K562 (cell line): ENCODE measurements at regions not wholly inside any gene's neighbourhood (a gene's known extent, or its start where the extent isn't known, plus 50 kb on each side); places are given as distances from the start of the nearest gene placed in this dataset.

Source experiments
- CREB1 ChIP-seq, 2 experiments: sonication (generic) in 1 of 2; formaldehyde crosslinking in 1 of 2; IDR thresholded peaks; 2 replicates each; pipeline versions ENCODE4 v1.6.1 to v1.8.0; 2012 to 2022; ENCODE audit warnings: inconsistent platforms in 1 of 2, mild to moderate bottlenecking in 1 of 2, missing genetic modification reagents in 1 of 2, moderate library complexity in 1 of 2
- CSDE1 ChIP-seq, 2 experiments: fragments of 450-650 bp; IDR thresholded peaks; 2 replicates each; pipeline ENCODE4 v1.6.1; 2016; ENCODE audit warnings: mild to moderate bottlenecking in 1 of 2
- HNRNPH1 ChIP-seq: fragments of 200-400 bp; formaldehyde crosslinking; optimal IDR thresholded peaks from 2 replicates; pipeline ENCODE3; 2017; ENCODE audit warnings: low read depth, mild to moderate bottlenecking, low read length, moderate library complexity
- IRF9 ChIP-seq: fragments of 450-650 bp; IDR thresholded peaks from 2 replicates; pipeline ENCODE4 v1.6.1; 2016; ENCODE audit warnings: missing biosample characterization, missing genetic modification characterization
- MBD2 ChIP-seq: sonication (generic); IDR thresholded peaks from 2 replicates; pipeline ENCODE4 v1.6.1; 2016; ENCODE audit warnings: low read depth, borderline replicate concordance
- PRMT5 ChIP-seq: sonication (generic); formaldehyde crosslinking; IDR thresholded peaks from 2 replicates; pipeline ENCODE4 v1.5.0; 2020; ENCODE audit warnings: missing genetic modification reagents
- ZBTB40 ChIP-seq, 2 experiments: fragments of 450-650 bp in 1 of 2; sonication (generic) in 1 of 2; formaldehyde crosslinking in 1 of 2; IDR thresholded peaks; 2 replicates each; pipeline versions ENCODE4 v1.7.1 to v1.9.0; 2016 to 2022; ENCODE audit warnings: inconsistent platforms in 1 of 2, mild to moderate bottlenecking in 1 of 2, missing genetic modification reagents in 1 of 2
- ZC3H11A ChIP-seq: IDR thresholded peaks from 2 replicates; pipeline ENCODE4 v1.6.1; 2012; ENCODE audit warnings: low read depth, low read length, improper control_type of control experiment
- ZNF518B ChIP-seq: fragments of 250-450 bp; sonication (Bioruptor Pico); IDR thresholded peaks from 2 replicates; pipeline ENCODE4 v1.5.0; 2021; ENCODE audit warnings: mild to moderate bottlenecking, moderate library complexity

GRCh38 chr18:2302628-2303516 lies 268.4 kb downstream of the METTL4 start (continued):
- TF ChIP-seq ZBTB40 (IDR thresholded peaks at IDR 0.05) = no peak
- TF ChIP-seq ZBTB40 (CRISPR knock-in tag; IDR thresholded peaks at IDR 0.05) = no peak
- TF ChIP-seq ZNF518B (CRISPR knock-in tag) = no peak
- TF ChIP-seq MBD2 = peak; percentile 24; the same call in 1 of the 2 replicates
- no peak; the same call in 1 of the 2 replicates for TF ChIP-seq IRF9
- no peak for TF ChIP-seq PRMT5 (CRISPR knock-in tag)
- TF ChIP-seq CSDE1 (IDR thresholded peaks at IDR 0.05) = no peak
- TF ChIP-seq HNRNPH1 = no peak
- TF ChIP-seq ZC3H11A = no peak
- TF ChIP-seq CREB1 (IDR thresholded peaks at IDR 0.05) = no peak
- TF ChIP-seq CREB1 (CRISPR knock-in tag; IDR thresholded peaks at IDR 0.05) = no peak
